SK-N-SH treated with all-trans-retinoic acid at 6 μM for 48 hours (cell line): ENCODE measurements at regions not wholly inside any gene's neighbourhood (a gene's known extent, or its start where the extent isn't known, plus 50 kb on each side); places are given as distances from the start of the nearest gene placed in this dataset.

Source experiments
- ATAC-seq: fragments of 200-7000 bp; cut with Tn5 transposase; 3 replicates; pipeline ENCODE4 v1.9.1; 2020; ENCODE audit warnings: mild to moderate bottlenecking, moderate library complexity
- ARNTL ChIP-seq: fragments of 450-650 bp; formaldehyde crosslinking; IDR thresholded peaks from 2 replicates; pipeline ENCODE4 v1.5.0; 2020; ENCODE audit warnings: low read depth, mild to moderate bottlenecking, moderate library complexity, borderline replicate concordance
- BACH2 ChIP-seq: fragments of 250-450 bp; sonication (Bioruptor Pico); IDR thresholded peaks from 2 replicates; pipeline ENCODE4 v1.9.0; 2021; ENCODE audit warnings: mild to moderate bottlenecking, borderline replicate concordance
- CSDC2 ChIP-seq: fragments of 250-450 bp; sonication (Bioruptor Pico); IDR thresholded peaks from 2 replicates; pipeline ENCODE4 v1.5.0; 2020; ENCODE audit warnings: mild to moderate bottlenecking, moderate library complexity
- ESRRG ChIP-seq: fragments of 250-450 bp; sonication (Bioruptor Pico); IDR thresholded peaks from 2 replicates; pipeline ENCODE4 v1.6.1; 2021; ENCODE audit warnings: mild to moderate bottlenecking
- GLIS3 ChIP-seq: fragments of 250-450 bp; sonication (Bioruptor Pico); IDR thresholded peaks from 2 replicates; pipeline ENCODE4 v1.5.0; 2020; ENCODE audit warnings: mild to moderate bottlenecking, moderate library complexity
- ISL1 ChIP-seq: fragments of 250-450 bp; sonication (Bioruptor Pico); IDR thresholded peaks from 2 replicates; pipeline ENCODE4 v2.1.2; 2022; ENCODE audit warnings: mild to moderate bottlenecking, moderate library complexity
- OSR1 ChIP-seq: fragments of 250-450 bp; sonication (Bioruptor Pico); IDR thresholded peaks from 2 replicates; pipeline ENCODE4 v1.8.0; 2022; ENCODE audit warnings: moderate library complexity, mild to moderate bottlenecking, inconsistent platforms
- PATZ1 ChIP-seq: fragments of 250-450 bp; sonication (Bioruptor Pico); IDR thresholded peaks from 2 replicates; pipeline ENCODE4 v1.8.0; 2020; ENCODE audit warnings: mild to moderate bottlenecking, moderate library complexity, borderline replicate concordance
- PPARA ChIP-seq: fragments of 250-450 bp; sonication (Bioruptor Pico); IDR thresholded peaks from 2 replicates; pipeline ENCODE4 v1.5.0; 2020; ENCODE audit warnings: mild to moderate bottlenecking, borderline replicate concordance
- RARB ChIP-seq: fragments of 250-450 bp; sonication (Bioruptor Pico); IDR thresholded peaks from 2 replicates; pipeline ENCODE4 v1.8.0; 2021; ENCODE audit warnings: mild to moderate bottlenecking, moderate library complexity
- SNAI2 ChIP-seq: fragments of 250-450 bp; sonication (Bioruptor Pico); IDR thresholded peaks from 2 replicates; pipeline ENCODE4 v1.5.0; 2020; ENCODE audit warnings: mild to moderate bottlenecking, moderate library complexity
- TCF4 ChIP-seq: fragments of 250-450 bp; sonication (Bioruptor Pico); IDR thresholded peaks from 2 replicates; pipeline ENCODE4 v1.8.0; 2021; ENCODE audit warnings: mild to moderate bottlenecking, moderate library complexity, borderline replicate concordance
- TOX ChIP-seq: fragments of 250-450 bp; sonication (Bioruptor Pico); IDR thresholded peaks from 2 replicates; pipeline ENCODE4 v1.8.0; 2021; ENCODE audit warnings: mild to moderate bottlenecking, moderate library complexity, borderline replicate concordance
- TSHZ2 ChIP-seq: fragments of 250-450 bp; sonication (Bioruptor Pico); IDR thresholded peaks from 2 replicates; pipeline ENCODE4 v1.5.0; 2020; ENCODE audit warnings: mild to moderate bottlenecking, moderate library complexity
- ZC3H10 ChIP-seq: fragments of 250-450 bp; sonication (Bioruptor Pico); IDR thresholded peaks from 2 replicates; pipeline ENCODE4 v1.5.1; 2021; ENCODE audit warnings: mild to moderate bottlenecking, moderate library complexity
- ZFP3 ChIP-seq: fragments of 250-450 bp; sonication (Bioruptor Pico); IDR thresholded peaks from 2 replicates; pipeline ENCODE4 v1.5.0; 2020; ENCODE audit warnings: mild to moderate bottlenecking, moderate library complexity
- ZFP30 ChIP-seq: fragments of 450-650 bp; formaldehyde crosslinking; IDR thresholded peaks from 2 replicates; pipeline ENCODE4 v1.5.0; 2022; ENCODE audit warnings: mild to moderate bottlenecking, moderate library complexity
- ZNF565 ChIP-seq: fragments of 450-650 bp; formaldehyde crosslinking; conservative IDR thresholded peaks from 2 replicates; pipeline ENCODE4 v1.5.0; 2020; ENCODE audit warnings: low read depth, mild to moderate bottlenecking, moderate library complexity
- ZNF70 ChIP-seq: fragments of 450-650 bp; formaldehyde crosslinking; IDR thresholded peaks from 2 replicates; pipeline ENCODE4 v1.5.0; 2020; ENCODE audit warnings: mild to moderate bottlenecking, moderate library complexity
- ZNF8 ChIP-seq: fragments of 450-650 bp; formaldehyde crosslinking; IDR thresholded peaks from 2 replicates; pipeline ENCODE4 v1.5.0; 2020; ENCODE audit warnings: mild to moderate bottlenecking, moderate library complexity
- TF ChIP-seq, protein P1 (sequence below): fragments of 250-450 bp; sonication (Bioruptor Pico); IDR thresholded peaks from 2 replicates; pipeline ENCODE4 v1.5.1; 2020; ENCODE audit warnings: low read depth, mild to moderate bottlenecking, moderate library complexity

GRCh38 chr6:84618046-84618752 is 146.2 kb downstream of the TBX18 start:
- ATAC-seq: peak; percentile 85
- TF ChIP-seq BACH2 (CRISPR knock-in tag) (no peak), ZFP30 (CRISPR knock-in tag) (no peak), ZC3H10 (no peak; the same call in 1 of the 2 replicates), PATZ1 (no peak), TSHZ2 (CRISPR knock-in tag) (no peak), ZNF565 (CRISPR knock-in tag) (no peak), ISL1 (CRISPR knock-in tag) (no peak), ZNF70 (CRISPR knock-in tag) (no peak), ZNF8 (no peak), TCF4 (CRISPR knock-in tag) (no peak), ESRRG (CRISPR knock-in tag) (no peak), RARB (CRISPR knock-in tag) (no peak), PPARA (no peak), ZFP3 (CRISPR knock-in tag) (no peak), ARNTL (CRISPR knock-in tag) (no peak), GLIS3 (no peak)
- TF ChIP-seq, protein P1, sequence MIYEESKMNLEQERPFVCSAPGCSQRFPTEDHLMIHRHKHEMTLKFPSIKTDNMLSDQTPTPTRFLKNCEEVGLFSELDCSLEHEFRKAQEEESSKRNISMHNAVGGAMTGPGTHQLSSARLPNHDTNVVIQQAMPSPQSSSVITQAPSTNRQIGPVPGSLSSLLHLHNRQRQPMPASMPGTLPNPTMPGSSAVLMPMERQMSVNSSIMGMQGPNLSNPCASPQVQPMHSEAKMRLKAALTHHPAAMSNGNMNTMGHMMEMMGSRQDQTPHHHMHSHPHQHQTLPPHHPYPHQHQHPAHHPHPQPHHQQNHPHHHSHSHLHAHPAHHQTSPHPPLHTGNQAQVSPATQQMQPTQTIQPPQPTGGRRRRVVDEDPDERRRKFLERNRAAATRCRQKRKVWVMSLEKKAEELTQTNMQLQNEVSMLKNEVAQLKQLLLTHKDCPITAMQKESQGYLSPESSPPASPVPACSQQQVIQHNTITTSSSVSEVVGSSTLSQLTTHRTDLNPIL: no peak

DNA sequence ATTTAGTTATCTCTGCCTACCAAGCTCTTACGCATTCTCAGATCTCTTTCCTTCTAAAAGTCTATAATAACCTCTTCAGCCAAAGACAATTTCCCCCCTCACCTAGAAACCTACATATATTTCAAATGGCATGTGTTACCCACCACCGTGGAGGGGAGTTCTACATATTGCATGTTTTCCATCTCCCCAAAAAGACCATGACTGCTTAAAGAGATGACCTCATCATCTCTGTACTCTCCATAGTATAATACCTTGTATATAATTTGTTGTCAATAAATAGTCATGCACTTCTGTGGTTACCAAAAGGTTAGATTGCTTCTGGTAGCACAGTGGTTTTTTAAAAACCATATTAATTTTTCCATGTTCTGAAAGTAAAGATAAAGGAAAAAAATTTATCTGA is 148.4 kb downstream of the TBX18 start:
- TF ChIP-seq ISL1 (CRISPR knock-in tag) (no peak), ZNF8 (no peak), TSHZ2 (CRISPR knock-in tag) (no peak), SNAI2 (CRISPR knock-in tag) (no peak), TOX (no peak), CSDC2 (no peak), PPARA (no peak)
- no peak for ATAC-seq

GRCh38 chr6:84615113-84615850 is 149.1 kb downstream of the TBX18 start:
- ATAC-seq: no peak
- TF ChIP-seq OSR1 (CRISPR knock-in tag) (no peak), ZNF70 (CRISPR knock-in tag) (no peak), ISL1 (CRISPR knock-in tag) (peak; percentile 23; the same call in 1 of the 2 replicates), ESRRG (CRISPR knock-in tag) (no peak), BACH2 (CRISPR knock-in tag) (no peak), TOX (no peak; the same call in 1 of the 2 replicates), RARB (CRISPR knock-in tag) (no peak)
